Caco-2 (cell line): ENCODE measurements at regions not wholly inside any gene's neighbourhood (a gene's known extent, or its start where the extent isn't known, plus 50 kb on each side); places are given as distances from the start of the nearest gene placed in this dataset.

Experiments
- BruUV-seq: library from RNA; stranded (reverse); fragments of 400-500 nt; replicated peaks from 2 replicates; lab custom pipeline; 2021; lab: Mats Ljungman, UMichigan
- CTCF ChIA-PET: fragments of 300-600 bp; sonication (Branson Sonifier 250); formaldehyde crosslinking; loops from one replicate; lab custom pipeline; 2022; ENCODE audit warnings: antibody characterized with exemption; lab: Charles Lee
- POLR2A ChIA-PET: fragments of 300-600 bp; sonication (Branson Sonifier 250); formaldehyde crosslinking; loops from one replicate; lab custom pipeline; 2022; ENCODE audit warnings: antibody characterized with exemption; lab: Charles Lee
- DNase-seq, 2 experiments: peaks; one replicate each; pipeline versions ENCODE4 v3.0.0 to v3.0.0-alpha.2; 2020 to 2022
- H3K27me3 ChIP-seq: replicated peaks from 2 replicates; pipeline ENCODE4 v1.6.0; 2011; ENCODE audit warnings: low read length; ENCODE audit not compliant: control insufficient read depth, insufficient read depth
- H3K36me3 ChIP-seq: 2 replicates; pipeline ENCODE4 v1.5.1; 2011; ENCODE audit warnings: low read length; ENCODE audit not compliant: control insufficient read depth, insufficient read depth
- H3K4me1 ChIP-seq: fragments of 250-450 bp; sonication (Bioruptor Pico); 2 replicates; pipeline ENCODE4 v1.5.1; 2020; ENCODE audit warnings: mild to moderate bottlenecking
- H3K4me3 ChIP-seq: 2 replicates; pipeline ENCODE4 v1.5.1; 2011; ENCODE audit warnings: low read depth, mild to moderate bottlenecking, control low read depth, low read length
- H3K9me3 ChIP-seq: fragments of 250-450 bp; sonication (Bioruptor Pico); 2 replicates; pipeline ENCODE4 v1.5.1; 2020; ENCODE audit warnings: mild to moderate bottlenecking, moderate library complexity
- H3K27ac Mint-ChIP-seq: one replicate; pipeline ENCODE4 v1.8.0; 2022; ENCODE audit warnings: mixed read lengths; ENCODE audit not compliant: unreplicated experiment
- H3K27me3 Mint-ChIP-seq: one replicate; pipeline ENCODE4 v1.8.0; 2022; ENCODE audit warnings: mixed read lengths; ENCODE audit not compliant: insufficient read depth, unreplicated experiment
- H3K36me3 Mint-ChIP-seq: one replicate; pipeline ENCODE4 v1.8.0; 2022; ENCODE audit warnings: mild to moderate bottlenecking, mixed read lengths; ENCODE audit not compliant: insufficient read depth, unreplicated experiment
- H3K4me1 Mint-ChIP-seq: one replicate; pipeline ENCODE4 v1.8.0; 2022; ENCODE audit warnings: low read depth, mixed read lengths; ENCODE audit not compliant: unreplicated experiment
- H3K4me3 Mint-ChIP-seq: one replicate; pipeline ENCODE4 v1.8.0; 2022; ENCODE audit warnings: mild to moderate bottlenecking, moderate library complexity, mixed read lengths; ENCODE audit not compliant: unreplicated experiment
- H3K9me3 Mint-ChIP-seq: one replicate; pipeline ENCODE4 v1.8.0; 2022; ENCODE audit warnings: mixed read lengths; ENCODE audit not compliant: unreplicated experiment
- CTCF ChIP-seq, 2 experiments: fragments of 200-600 bp in 1 of 2; IDR thresholded peaks; 1 replicate in 1 of 2; 2 replicates in 1 of 2; pipeline versions ENCODE4 v1.5.1 to v1.8.0; 2011 to 2022; ENCODE audit warnings: antibody characterized with exemption in 1 of 2, control low read depth in 1 of 2, inconsistent platforms in 1 of 2, low read depth in 1 of 2, low read length in 1 of 2, mild to moderate bottlenecking in 1 of 2, moderate library complexity in 1 of 2; ENCODE audit not compliant: insufficient read depth in 1 of 2, severe bottlenecking in 1 of 2, unreplicated experiment in 1 of 2
- intact Hi-C: fragments of 100-400 bp; cut with micrococcal nuclease; formaldehyde crosslinking; loops from one replicate; pipeline ENCODE4 v1.10.0; 2022; ENCODE audit not compliant: unreplicated experiment

DNA sequence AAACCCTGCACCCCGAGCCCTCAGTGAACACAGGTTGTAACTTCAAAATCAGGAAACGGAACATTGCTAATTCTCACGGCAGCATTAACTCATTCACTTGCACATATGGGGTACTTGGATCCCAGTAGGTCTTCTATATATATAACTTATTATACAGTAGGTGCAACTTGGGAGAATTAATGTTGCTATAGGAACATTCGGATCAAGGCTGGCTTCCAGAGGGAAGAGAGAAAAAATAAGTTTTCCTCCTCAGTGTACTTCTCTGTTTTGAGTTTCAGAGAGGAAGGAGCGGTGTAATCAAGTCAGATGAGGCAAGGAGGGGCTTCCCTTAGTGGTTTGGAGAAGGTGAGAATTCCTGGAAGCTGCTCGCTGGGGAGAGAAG, 90.9 kb upstream of the ZNF507 start:
- peaks cover 6% of the 10 kb centered on the region for H3K36me3 Mint-ChIP-seq
- POLR2A ChIA-PET, result no interaction called here
- Histone ChIP-seq H3K27me3 (peaks cover 1% of the 10 kb centered on the region; the same call in 1 of the 2 replicates), H3K4me1 (no peaks in the 10 kb centered on the region), H3K36me3 (no peaks in the 10 kb centered on the region), H3K4me3 (no peak overlapping the region), H3K9me3 (no peaks in the 10 kb centered on the region)
- BruUV-seq, result no TSS peak
- H3K4me3 Mint-ChIP-seq, result no peak overlapping the region
- H3K9me3 Mint-ChIP-seq, result no peaks in the 10 kb centered on the region
- DNase-seq, result no peak
- H3K27me3 Mint-ChIP-seq, result peaks cover 20% of the 10 kb centered on the region
- H3K4me1 Mint-ChIP-seq, result no peaks in the 10 kb centered on the region
- TF ChIP-seq CTCF (IDR thresholded peaks at IDR 0.05; ENCODE audit: insufficient read depth in 1 of 2, low read depth in 1 of 2, low read length in 1 of 2, severe bottlenecking in 1 of 2, unreplicated experiment in 1 of 2), result no peak
- no peak overlapping the region for H3K27ac Mint-ChIP-seq
- intact Hi-C loops, result no loop called here
- CTCF ChIA-PET, result no interaction called here

DNA sequence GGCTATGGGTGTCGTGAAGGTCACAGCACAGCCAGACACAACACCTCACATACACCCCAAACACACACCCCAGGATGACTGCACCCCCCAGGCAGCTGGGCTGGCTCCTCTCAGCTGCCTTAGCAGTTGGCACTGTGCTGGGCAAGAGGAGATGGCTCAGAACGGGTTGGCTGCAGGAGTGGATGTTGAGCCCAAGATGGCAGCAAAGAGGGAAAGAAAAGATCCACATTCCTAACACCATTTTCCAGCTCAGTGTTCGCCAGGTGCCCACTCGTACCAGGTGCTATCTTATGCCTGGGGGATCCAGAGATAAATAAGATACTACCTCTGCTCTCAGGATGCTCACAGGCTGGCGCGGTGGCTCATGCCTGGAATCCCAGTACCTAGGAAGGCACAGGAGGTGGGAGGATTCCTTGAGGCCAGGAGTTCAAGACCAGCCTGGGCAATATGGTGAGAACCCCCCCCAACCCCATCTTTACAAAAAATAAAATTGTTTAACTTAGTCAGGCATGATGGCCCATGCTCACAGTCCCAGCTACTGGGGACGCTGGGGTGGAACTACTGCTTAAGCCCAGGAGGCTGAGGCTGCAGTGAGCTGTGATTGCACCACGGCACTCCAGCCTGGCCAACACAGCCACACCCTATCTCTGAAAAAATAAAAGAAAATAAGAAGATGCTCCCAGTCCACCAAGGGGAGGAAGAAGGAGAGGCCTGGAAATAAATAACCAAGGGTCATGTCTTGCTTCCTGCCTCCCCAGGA, 89.7 kb upstream of the ZNF507 start:
- no peak overlapping the region for H3K4me3 ChIP-seq
- H3K4me1 Mint-ChIP-seq, result no peaks in the 10 kb centered on the region
- H3K9me3 ChIP-seq, result no peaks in the 10 kb centered on the region
- peaks cover 1% of the 10 kb centered on the region; the same call in 1 of the 2 replicates for H3K27me3 ChIP-seq
- H3K27me3 Mint-ChIP-seq, result peaks cover 17% of the 10 kb centered on the region
- H3K4me3 Mint-ChIP-seq, result no peak overlapping the region
- H3K27ac Mint-ChIP-seq, result no peak overlapping the region
- no peaks in the 10 kb centered on the region for H3K36me3 Mint-ChIP-seq
- intact Hi-C loops, result no loop called here
- H3K4me1 ChIP-seq, result no peaks in the 10 kb centered on the region
- ChIA-PET POLR2A (no interaction called here), CTCF (no interaction called here)
- no peaks in the 10 kb centered on the region for H3K36me3 ChIP-seq
- no peaks in the 10 kb centered on the region for H3K9me3 Mint-ChIP-seq
- no TSS peak for BruUV-seq
- no peak for DNase-seq
- TF ChIP-seq CTCF (IDR thresholded peaks at IDR 0.05; ENCODE audit: insufficient read depth in 1 of 2, low read depth in 1 of 2, low read length in 1 of 2, severe bottlenecking in 1 of 2, unreplicated experiment in 1 of 2), result no peak

GRCh38 chr19:32256341-32256975, 89.0 kb upstream of the ZNF507 start:
- Mint-ChIP-seq H3K4me1 (no peaks in the 10 kb centered on the region), H3K9me3 (no peaks in the 10 kb centered on the region), H3K36me3 (no peaks in the 10 kb centered on the region), H3K27me3 (peaks cover 17% of the 10 kb centered on the region), H3K4me3 (no peak overlapping the region), H3K27ac (no peak overlapping the region)
- Histone ChIP-seq H3K9me3 (no peaks in the 10 kb centered on the region), H3K4me3 (no peak overlapping the region), H3K4me1 (no peaks in the 10 kb centered on the region), H3K27me3 (peaks cover 1% of the 10 kb centered on the region; the same call in 1 of the 2 replicates), H3K36me3 (no peaks in the 10 kb centered on the region)
- CTCF ChIA-PET, result no interaction called here
- no peak for DNase-seq
- intact Hi-C loops, result no loop called here
- TF ChIP-seq CTCF (IDR thresholded peaks at IDR 0.05; ENCODE audit: insufficient read depth in 1 of 2, low read depth in 1 of 2, low read length in 1 of 2, severe bottlenecking in 1 of 2, unreplicated experiment in 1 of 2), result no peak
- BruUV-seq, result no TSS peak
- POLR2A ChIA-PET, result no interaction called here
